ENCODE measurements at regions not wholly inside any gene's neighbourhood (a gene's known extent, or its start where the extent isn't known, plus 50 kb on each side); places are given as distances from the start of the nearest gene placed in this dataset.

DNA sequence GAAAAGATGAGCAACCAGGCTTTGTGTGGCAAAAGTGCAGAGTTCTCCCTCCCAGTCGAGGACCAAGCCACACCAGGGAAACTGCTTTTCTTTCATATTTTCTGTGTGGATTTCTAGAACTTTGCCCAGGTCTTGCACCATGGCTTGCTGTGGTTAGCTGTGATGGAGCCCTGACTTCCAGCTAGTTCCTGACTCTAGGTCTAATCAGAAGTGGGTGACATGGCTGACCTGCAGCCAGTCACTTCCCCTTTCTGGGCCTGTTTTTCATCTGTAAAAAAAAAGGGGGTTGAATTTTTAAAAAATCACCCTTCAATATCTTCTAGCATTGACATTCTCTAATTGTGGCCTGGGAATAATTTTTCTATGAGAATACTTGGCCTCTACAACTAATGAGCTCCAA is 491.2 kb upstream of the USP24 start:
- no peak for DNase-seq

DNA sequence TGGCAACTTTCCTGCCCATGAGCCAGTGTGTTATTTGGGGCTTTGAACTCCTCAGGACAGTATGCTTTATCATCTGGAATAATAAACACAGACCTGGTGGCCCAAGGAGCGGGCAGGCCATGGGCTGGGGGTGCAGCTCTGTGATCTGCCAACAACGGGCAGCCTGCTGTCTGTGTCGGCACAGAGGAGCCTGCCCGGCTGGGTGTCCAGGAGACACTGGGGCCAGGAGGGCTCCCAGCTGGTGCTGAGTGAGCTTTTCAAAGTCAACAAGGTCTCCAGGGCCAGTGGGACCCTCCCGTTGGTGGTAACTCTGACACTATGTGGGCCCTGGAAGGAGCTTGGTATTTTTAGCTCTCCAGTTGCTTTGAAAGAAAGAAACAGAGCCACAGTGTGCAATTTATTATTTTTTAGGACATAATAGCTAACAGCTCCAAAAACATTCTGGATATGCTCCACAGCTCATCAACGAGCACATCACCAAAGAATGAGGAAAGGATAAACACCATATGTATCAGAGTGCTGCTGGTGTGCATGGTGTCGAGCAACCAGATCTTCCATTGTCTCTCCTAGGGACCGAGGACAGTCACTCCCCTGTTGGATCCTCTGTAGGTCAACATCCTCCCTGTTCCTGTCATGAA is 488.7 kb upstream of the USP24 start:
- DNase-seq = no peak

- DNase-seq = no peak
Observed at GRCh38 chr1:55702064-55702463, 486.9 kb upstream of the USP24 start.

- DNase-seq = no peak
Observed at GRCh38 chr1:55700359-55701130, 485.4 kb upstream of the USP24 start.

GRCh38 chr1:55699228-55699627 is 484.1 kb upstream of the USP24 start:
- no peak for DNase-seq

- DNase-seq = no peak
Observed at GRCh38 chr1:55697997-55698535, 482.9 kb upstream of the USP24 start.

DNA sequence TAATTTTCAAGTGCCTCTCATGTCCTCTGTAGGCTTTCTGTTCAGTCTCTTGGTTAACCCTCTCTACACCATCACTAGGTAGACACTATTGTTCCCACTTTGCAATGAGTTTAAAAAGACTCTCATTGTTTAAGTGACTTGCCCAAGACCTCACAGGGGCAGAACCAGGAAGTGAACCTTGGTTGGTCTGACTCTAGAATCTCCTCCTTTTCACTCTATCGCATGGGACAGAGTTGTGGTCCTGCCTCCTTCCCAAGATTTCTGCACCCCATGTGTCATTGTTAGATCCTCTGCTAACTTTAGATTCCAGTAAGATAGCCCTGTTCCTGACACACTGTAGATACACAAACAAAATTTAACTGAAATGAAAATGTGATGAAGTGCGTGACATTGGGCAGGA is 481.7 kb upstream of the USP24 start:
- no peak for DNase-seq

DNA sequence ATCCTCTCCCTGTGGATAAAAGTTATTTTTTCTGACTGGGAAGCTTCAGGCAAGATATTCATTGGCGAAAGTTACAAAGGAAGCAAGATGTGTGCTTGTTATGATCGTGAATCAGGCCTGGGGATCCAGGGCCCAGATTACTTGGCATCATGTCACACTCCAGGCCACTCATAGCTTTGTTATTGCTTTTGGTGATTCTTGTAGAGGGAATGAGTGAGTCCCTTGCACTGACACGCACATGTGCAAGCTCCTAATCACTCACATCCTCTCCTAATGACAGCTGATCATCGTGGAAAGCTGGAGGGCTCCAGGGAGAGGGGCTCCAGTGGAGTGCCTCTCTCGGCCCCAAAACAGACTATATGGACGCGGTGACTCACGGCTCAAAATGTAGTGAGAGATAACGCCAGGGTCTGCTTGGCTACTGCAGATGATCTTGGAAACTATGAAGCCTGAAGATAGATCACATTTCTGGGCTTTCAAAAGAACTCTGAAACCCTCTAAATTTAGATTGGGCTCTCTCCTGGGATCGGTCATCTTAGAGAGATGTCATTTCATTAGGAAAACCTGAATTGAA is 481.1 kb upstream of the USP24 start:
- DNase-seq = no peak

- DNase-seq = no peak
Observed at GRCh38 chr1:55695552-55695951, 480.4 kb upstream of the USP24 start.

DNA sequence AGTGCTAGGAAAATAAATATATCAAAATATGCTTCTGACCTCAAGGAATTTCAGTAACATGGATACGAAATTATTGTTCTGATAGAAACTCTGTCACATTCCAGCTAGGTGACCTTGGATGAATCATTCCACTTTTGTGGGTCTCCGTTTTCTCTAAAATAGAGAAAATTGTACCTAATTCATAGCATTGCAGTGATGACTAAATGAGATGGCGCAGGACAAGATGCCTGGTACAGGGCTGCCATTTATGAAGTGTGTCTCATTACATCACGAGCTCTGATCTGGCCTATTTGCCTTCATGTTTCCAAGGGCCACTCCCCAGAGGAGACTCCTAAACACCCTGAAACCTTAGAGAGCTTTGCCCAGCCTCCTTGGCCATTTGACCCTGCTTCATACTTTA is 480.0 kb upstream of the USP24 start:
- no peak for DNase-seq

DNA sequence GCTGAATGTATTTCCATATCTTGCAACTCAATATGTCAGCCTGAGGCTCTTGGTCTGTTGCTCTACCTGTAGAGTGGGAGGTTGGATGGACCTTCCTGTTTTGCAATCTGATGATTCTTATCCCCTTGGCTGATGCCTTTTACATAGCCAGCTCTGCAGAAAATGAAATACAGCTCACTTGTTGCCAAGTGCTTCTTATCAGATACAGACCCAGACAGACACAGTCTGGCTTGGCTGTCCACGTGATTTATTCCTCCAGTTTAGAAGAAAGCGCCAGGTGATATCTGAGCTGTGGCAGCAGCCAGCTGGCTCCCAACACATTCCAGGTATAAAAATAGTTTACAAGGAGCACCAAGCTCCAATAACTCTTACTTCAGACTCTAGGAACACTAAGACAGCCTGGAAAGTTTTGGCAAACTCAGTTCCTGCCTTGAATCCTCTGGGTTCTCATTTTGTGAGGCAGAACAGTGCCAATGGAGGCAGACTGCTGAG is 479.2 kb upstream of the USP24 start:
- DNase-seq = no peak

DNA sequence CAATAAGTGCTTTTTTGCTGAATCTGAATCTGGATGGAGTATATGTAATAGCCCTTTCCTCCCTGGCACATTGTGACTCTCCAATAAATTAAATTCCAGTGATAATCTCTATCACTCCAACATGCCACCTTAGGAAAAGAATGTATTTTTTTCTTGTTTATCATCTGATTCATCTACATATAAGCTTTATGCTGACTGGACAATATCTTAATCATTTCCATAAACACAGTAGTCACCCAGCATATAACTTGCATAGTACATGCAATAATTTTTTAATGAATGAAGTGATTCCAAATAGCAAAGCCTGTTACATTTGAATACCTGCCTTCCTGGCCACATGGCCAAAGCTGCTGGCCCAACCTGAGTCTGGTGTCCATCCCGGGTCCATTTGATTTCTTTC is 477.6 kb upstream of the USP24 start:
- DNase-seq = no peak

DNA sequence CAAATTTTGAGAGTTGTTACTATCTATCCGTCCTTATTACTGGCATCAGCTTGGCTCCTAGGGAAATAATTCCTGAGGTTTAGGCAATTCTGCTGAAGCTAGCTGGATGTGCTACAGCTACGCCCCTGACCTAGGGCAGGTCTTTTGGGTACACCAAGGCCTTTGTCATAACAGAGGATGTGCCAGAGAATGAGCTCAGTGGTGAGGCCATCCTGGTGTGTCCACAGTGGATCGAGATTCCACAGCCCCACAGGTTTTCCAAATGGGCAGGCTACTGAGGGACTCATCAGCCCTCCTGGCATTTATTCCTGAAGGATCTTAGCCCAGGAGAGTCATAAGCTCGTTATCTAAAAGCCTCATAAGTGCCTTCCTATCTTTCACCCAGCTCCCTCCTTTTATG is 475.2 kb upstream of the USP24 start:
- no peak for DNase-seq

- no peak for DNase-seq
Observed at GRCh38 chr1:55689800-55690199, 474.6 kb upstream of the USP24 start.

DNA sequence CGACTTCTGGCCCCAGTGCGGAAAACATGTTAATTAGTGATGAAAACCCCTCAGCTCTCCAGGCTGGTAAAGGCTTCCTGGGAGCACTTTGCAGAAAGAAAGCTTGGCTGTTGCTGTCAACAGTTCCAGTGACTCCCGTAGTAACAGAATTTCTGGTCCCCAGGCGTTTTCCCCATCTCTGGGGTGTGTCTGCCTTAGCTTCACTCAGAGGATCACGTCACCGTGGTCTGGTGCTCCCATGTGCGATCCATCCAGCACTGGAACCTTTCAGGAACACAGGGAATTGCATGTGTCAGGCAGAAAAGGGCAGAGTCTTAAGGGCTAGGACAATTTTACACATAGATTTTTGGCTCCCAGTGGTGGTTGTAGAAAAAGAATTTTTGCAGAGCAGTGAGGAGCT is 470.4 kb upstream of the USP24 start:
- DNase-seq = no peak

DNA sequence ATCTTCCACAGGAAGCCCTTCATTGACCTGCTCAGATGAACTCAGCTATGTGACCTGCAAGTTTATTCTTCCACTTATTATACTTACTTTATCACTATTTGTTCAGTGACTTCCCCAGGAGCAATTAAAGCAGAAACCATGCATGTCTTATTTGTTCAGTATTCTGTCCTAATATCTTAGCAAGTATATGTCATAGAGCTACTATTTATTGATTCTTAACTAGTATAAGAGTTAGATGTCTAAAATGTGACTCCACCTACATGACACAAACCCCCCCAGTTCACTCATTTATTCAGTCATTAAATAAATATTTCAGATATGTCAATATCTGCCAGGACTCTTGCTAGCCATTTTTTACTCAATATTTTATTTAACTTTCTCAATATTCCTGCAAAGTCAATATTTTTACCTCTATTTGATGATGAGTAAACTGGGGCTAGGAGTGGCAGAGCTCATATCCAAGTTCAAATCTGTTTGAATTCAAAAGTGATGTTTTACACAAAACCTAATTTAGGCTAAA is 469.0 kb upstream of the USP24 start:
- DNase-seq = no peak

DNA sequence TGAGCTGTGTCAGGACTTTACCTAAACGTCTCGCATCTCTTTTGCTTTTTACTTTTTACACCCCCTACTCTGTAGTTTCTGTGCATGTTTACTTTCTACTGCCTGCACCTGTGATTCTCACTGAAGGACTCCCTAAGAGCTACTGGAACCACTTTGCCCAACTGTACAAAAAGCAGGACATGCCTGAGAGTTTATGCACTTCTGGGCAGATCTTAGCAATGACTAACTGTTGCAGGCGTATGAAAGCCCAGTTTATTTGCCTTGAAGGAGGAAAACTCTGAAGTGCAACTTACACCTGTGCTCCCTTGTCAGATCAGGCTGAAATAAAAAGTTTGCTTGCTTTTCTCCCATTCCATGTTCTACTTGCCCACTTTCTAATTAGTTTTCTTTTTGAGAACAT is 467.0 kb upstream of the USP24 start:
- DNase-seq = no peak

DNA sequence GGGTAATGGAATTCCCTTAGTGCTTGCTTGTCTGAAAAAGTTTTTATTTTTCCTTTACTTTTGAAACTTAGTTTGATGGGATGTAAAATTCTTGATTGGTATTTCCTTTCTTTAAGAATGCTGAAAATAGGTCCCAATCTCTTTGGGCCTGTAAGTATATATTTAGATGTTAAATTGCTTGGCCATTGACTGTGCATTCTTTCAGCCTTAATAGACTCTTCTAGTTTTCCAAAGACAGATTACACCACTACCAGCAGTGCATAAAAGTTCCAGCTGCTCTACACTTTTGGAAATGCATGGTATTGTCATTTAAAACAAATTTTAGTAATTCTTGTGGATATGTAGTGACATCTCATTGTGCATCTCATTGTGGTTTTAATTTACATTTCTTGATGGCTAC is 464.8 kb upstream of the USP24 start:
- no peak for DNase-seq

- no peak for DNase-seq
Observed at GRCh38 chr1:55673416-55673815, 458.3 kb upstream of the USP24 start.

DNA sequence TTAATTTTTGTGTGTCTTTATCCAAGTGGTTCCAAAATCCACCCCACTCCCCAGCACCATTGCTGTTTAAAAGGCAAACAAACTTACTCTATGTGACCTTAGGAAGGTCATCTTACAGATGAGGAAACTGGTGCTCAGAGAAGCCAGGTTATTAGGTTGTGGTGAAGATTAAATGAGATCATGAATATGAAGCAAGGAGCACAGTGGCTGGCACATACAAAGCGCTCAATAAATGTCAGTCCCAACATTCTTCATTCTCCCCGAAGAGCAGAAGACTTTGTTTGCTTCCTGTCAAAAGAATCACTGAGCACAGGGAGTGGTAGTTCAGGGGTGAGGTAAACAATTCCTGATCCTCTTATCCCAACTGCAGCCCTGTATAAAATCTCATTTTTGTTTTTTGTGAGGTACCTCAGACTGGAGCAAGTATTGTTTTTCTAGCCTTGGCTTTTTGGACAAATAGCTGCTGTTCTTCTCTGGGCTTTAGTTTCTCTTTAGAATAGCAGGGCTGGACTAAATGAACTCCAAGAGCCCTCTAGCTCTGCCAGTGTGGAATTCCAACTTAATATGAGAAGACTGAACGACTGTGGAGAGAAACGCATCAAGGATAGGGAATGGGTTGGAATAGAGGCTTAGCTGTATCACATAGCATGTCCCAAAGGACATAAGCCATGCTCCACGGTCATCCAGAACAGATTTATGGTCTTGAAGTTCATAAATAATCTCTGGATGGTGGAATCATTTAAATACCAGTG is 455.3 kb upstream of the USP24 start:
- DNase-seq = no peak

DNA sequence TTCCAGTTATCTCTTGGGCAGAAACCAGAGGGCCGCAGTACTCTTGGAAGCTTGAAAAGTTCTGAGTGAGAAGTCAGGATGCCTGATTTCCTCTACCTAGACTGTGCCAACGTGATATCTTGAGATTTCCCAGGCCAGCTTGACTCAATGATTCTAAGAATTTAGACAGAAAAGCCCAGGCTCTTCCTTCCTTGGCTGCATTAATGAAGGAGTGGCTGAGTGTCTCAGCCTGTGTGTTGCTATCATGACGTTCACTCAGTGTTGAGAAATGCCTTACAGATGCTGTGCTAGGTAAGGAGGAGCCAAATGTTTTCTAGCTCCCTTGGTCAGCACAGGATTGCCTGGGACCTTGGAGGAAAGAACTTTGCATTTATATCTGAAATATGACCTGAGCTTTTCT is 454.1 kb upstream of the USP24 start:
- no peak for DNase-seq

GRCh38 chr1:55662875-55663274 is 447.7 kb upstream of the USP24 start:
- no peak for DNase-seq

DNA sequence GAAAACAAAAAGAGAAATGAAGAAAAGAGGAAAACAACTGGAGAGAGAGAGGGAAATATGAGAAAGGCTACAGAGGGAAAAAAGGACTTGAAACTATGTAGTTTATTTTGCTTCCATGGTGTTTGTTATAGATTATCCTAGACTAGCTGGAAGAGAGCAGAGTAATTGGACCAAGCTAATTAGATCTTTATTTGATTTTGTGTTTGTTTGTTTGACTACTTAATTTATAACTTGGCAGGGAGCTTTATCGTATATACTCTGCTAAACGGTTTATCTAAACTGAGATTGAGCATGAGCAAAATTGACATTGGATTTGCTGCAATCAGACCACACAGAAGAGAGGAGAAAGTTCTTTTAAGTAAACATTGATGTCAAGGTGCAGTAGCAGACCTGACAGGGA is 443.8 kb upstream of the USP24 start:
- no peak for DNase-seq

Data from right kidney (tissue), 1 donor.